H54 (cell line): ENCODE measurements at regions not wholly inside any gene's neighbourhood (a gene's known extent, or its start where the extent isn't known, plus 50 kb on each side); places are given as distances from the start of the nearest gene placed in this dataset.

Experiments used
- DNase-seq: peaks from one replicate; pipeline ENCODE4 v3.0.0; 2011; ENCODE audit warnings: low spot score, mixed read lengths; ENCODE audit not compliant: insufficient read length
- FAIRE-seq: peaks from 3 replicates; lab custom pipeline; 2011; peaks lifted over from hg19 to GRCh38; lab: Jason Lieb, UNC
- POLR2A ChIP-seq: IDR thresholded peaks from 2 replicates; pipeline ENCODE4 v1.6.1; 2011; ENCODE audit warnings: low read depth, mild to moderate bottlenecking, low read length

DNA sequence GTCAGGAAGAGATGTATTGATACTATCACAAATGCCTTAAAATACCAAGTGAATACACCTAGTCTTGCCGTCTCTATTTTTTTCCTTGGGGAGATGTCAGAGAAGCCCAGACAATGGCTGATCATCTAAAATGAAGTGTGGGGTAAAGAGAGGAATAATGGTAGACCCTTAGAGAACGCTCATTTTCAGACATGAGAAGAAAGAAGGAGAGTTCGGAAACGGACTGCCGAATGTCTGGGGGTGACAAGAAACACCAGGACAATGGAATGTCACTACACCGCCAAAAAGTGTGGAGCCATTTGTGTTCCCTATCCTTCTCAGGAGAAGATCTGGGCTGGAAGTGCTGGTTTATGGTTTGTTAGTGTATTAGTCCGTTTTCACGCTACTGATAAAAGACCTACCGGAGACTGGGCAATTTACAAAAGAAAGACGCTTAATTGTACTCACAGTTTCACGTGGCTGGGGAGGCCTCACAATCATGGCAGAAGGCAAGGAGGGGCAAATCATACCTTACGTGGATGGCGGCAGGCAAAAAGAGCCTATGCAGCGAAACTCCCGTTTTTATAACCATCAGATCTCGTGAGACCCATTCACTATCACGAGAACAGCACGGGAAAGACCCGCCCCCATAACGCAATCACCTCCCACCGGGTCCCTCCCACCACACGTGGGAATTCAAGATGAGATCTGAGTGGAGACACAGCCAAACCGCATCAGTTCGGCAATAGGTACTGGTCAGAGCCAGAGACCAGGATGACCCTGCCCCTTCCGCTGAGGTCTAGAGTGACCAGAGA, 743.7 kb downstream of the GALR1 start:
- no peak for TF ChIP-seq POLR2A
- FAIRE-seq = no peak
- no peak for DNase-seq

DNA sequence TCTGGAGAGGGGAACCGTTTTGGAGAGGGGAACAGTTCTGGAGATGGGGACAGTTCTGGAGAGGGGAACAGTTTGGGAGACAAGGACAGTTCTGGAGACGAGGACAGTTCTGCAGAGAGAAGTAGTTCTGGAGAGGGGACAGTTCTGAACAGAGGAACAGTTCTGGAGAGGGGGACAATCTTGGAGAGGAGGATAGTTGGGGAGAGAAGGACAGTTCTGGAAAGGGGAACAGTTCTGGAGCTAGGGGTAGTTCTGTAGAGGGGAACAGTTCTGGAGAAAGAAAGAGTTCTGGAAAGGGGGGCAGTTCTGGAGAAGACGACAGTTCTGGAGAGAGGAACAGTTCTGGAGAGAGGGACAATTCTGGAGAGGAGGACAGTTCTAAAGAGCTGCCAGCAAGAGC, 745.9 kb downstream of the GALR1 start:
- DNase-seq (no peak), FAIRE-seq (no peak)
- no peak for TF ChIP-seq POLR2A

DNA sequence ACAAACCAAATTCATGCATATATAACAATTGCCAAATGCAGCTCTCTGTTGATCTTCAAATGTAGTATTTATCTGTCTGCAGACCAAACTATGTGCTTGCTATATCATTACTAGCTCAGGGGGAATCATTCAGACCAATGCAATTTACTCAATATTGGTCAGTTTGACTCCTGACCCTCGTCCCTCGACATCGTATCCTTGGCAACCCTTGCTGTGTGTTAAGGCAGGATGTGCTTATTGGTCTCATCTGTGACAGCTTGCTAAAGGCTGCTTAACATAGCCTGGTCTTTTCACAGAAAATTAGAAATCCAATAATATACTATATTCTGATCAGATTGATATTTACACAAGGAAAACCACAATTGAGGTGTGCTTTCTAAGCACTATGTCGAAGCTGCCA, 747.1 kb downstream of the GALR1 start:
- no peak for TF ChIP-seq POLR2A
- DNase-seq (no peak), FAIRE-seq (no peak)

DNA sequence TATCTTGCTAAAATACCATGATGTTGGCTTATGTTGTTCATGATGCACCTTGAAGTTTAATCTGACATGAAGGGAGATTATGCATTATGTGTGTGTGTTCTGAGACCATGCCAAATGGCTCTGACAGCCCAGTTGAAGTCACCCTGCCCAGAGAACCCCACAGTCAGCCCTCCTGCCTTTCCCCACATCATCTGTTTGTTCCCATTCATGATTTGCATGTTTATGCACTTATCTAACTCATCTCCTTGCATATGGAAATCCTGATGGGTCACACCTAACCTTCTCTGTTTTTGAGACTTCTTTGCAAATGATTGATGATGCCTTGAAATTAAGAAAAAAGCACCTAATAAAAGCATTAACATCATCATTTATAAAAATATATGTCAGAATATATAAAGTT, 752.2 kb downstream of the GALR1 start:
- no peak for FAIRE-seq
- no peak for DNase-seq
- TF ChIP-seq POLR2A = no peak

DNA sequence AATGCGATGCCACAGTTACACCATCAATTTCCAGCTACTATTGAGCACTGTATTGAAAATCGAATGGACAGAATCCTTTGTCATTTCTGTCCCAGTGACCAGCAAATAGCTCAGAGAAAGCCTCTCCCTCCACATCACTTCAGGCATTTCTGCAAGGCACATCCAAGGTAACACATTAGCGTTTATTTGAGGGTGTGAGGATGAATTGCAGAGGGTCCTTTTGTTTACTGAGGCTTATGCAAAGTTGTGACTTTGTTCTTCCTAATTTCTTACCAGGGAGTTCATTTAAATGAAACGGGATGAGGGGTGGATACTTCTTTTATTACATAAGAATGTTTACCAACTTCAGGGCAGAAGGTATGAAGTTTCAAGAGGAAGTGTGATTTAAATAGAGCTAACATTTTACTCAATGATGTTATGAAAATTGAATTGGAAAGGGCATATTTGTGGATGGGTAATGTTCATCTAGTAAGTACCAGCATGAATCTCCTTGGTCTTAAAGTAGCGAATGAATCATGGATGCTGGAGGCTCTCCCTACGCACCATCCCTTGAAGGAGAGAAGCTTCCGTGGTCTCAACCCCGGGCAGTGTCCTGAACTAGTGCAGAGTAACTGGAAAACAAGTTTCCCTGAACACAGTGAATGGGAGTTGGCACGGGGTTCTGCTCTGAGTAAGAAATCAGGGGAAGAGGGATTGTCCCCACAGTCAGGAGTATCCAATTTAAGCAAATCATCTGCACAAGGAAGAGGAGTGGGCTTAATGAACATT, 756.5 kb downstream of the GALR1 start:
- no peak for TF ChIP-seq POLR2A
- DNase-seq = no peak
- FAIRE-seq = no peak

DNA sequence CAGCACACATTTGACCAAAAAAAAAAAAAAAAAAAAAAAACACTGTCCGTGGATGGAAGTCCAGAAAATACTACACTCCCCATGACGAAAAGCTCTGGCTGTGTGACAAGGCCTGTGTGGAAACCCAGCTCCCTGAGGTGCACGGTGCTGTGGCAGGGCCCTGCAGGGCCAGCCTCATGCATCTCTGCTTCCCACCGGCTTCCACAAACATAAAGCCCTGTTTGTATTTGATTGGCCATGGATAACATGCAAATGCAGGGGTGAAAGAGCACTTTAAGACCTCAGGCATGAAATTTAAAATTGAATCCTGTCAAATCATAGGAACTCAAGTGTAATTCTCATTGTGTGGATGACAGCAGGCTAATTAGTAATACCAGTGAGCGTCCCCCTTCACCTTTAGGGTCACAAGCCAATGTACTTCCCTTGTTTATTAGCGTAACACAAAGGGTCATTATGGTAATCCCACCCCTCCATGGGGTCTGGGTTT, 757.2 kb downstream of the GALR1 start:
- no peak for TF ChIP-seq POLR2A
- FAIRE-seq (no peak), DNase-seq (no peak)

DNA sequence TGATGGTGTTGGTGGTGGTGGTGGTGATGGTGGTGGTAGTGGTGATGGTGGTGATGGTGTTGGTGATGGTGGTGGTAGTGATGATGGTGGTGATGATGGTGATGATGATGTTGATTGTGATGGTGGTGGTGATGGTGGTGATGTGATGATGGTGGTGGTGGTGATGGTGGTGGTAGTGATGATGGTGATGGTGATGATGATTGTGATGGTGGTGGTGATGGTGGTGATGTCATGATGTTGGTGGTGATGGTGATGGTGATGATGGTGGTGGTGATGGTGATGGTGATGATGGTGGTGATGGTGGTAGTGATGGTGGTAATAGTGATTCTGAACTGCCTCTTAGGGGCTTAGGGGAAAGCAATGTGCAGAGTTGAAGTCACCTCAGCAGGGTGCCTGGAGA, 760.7 kb downstream of the GALR1 start:
- no peak for DNase-seq
- no peak for FAIRE-seq
- no peak for TF ChIP-seq POLR2A

DNA sequence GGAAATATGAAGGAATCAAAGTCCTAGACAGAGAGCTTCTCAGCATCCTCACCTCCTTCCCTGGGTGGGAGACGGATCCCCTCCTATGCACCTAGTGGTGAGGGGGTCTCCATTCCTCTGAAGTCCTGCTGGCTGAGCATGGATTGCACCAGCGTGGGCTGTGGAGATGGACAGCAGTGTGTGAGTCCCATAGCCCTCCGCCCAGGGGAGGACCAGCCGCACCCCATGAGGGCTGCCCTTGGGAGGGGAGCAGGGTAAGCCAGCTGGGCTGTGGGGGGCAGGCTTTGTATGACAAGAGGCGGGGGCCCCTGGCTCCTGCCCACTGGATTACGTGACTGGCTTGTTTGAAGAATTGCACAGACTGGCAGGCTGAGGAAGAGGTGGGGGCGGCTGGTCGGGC, 768.2 kb downstream of the GALR1 start:
- no peak for TF ChIP-seq POLR2A
- DNase-seq = no peak
- FAIRE-seq = no peak

DNA sequence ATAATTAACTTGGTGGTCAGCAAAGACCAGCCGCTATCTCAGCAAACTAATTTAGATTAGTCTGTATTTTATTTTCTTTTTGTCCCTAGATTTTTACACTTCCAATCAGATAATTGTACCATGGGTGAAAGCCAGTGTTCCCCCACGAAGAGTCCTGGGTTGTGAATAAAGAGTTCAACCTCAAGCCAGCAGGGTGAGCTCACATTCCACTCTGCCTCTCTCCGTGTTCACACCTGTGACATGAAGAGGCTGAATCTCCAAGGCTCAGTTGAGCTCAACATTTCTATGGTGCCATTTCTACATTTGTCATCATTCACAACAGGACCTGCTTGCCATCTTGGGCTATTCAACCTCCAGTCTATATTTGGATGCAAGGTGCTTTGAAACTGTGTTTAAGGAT, 771.5 kb downstream of the GALR1 start:
- FAIRE-seq (no peak), DNase-seq (no peak)
- no peak for TF ChIP-seq POLR2A

DNA sequence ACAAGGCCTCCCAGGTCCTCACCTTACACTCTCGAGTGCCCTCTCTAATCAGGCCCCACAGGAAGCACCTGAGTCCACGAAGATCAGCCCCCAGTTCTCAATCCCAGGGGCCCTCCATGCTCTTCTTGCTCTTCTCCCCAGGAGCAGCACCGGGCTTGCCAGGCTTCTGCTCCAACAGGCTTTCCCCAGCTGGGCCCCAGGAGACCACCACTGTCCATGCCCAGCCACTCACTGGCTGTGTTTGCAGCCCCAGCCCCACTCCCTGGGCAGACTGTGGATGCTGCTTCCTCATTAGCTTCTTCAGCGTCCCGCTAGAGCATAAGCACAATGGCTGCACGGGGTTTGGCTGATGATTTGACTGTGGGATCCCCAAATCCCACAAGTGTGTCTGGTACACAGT, 781.9 kb downstream of the GALR1 start:
- FAIRE-seq = no peak
- no peak for TF ChIP-seq POLR2A

DNA sequence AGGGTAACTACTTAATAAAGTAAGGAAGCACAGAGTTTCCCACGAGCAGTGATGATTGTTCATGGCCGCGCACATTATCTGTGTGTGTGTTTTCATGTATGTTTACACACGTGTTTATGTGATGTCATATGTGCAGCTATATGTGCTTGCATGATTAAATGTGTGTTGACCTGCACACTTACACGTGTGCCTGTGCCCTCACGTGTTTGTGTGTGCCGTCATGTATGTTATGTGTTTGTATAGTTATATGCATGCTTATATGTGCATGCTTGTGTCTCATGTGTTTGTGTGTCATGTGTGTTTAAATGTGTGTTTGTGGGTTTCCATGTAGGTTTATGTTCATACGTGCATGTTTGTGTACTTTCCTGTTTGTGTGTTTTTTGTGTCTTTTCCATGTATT, 782.3 kb downstream of the GALR1 start:
- TF ChIP-seq POLR2A = no peak
- FAIRE-seq = no peak
- DNase-seq = no peak

More for the DNA sequence above, 781.9 kb downstream of the GALR1 start:
- DNase-seq = no peak

DNA sequence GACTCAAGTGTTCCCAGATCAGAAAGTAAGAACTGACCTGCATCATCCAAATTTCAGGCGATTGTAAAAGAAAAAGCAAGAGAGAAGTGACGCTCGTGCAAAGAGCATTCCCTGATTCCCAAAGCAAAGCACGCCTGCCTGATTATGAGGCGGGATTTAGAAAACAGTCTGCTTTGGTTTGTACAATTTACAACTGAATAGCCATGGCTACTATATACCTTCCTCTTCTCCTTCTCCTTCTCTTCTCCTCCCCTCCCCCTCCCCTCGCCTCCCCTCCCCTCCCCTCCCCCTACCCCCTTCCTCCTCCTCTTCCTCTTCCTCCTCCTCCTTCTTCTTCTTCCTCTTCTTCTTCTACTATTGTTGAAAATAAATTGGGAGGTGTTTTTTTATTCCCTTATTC, 782.9 kb downstream of the GALR1 start:
- TF ChIP-seq POLR2A = no peak
- no peak for DNase-seq
- FAIRE-seq = no peak

DNA sequence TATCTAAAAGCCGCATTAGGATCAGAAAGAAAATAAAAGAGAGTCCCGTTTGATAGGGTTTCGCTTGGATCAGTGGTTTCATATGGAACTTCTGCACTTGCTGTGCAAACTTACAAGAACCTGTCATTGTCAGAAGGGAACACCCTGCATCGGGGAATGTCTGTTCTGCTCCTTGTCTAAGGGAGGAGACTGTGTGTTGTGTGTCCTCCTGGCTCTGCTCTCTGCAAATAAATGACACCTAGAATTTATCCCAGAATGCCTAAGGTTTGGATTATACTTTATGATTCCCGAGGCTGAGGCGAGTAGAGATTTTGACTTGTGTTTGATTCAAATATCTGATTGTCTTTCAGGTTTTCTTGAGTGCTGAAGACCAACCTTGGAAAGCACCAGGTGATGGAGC, 785.1 kb downstream of the GALR1 start:
- FAIRE-seq (no peak), DNase-seq (no peak)
- no peak for TF ChIP-seq POLR2A

DNA sequence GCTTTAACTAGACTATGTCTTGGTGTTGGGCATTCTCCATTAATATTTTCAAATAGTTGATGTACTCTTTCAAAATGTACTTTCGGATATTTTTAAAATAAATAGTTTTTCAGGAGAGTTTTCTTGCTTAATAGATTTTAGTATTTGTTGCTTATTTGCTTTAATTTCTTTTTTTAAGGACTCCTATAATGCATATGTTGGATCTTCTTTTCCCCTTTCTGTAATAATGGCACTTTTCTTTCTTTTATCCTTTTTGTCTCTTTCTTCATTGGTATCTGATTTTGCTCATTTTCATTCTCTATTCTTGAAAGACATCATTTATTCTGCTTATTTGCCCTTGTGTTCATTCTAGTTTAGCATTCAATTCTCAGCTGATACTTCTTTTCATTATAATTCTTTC, 791.6 kb downstream of the GALR1 start:
- TF ChIP-seq POLR2A = no peak
- DNase-seq (no peak), FAIRE-seq (no peak)
